ENCODE measurements at regions not wholly inside any gene's neighbourhood (a gene's known extent, or its start where the extent isn't known, plus 50 kb on each side); places are given as distances from the start of the nearest gene placed in this dataset.

DNA sequence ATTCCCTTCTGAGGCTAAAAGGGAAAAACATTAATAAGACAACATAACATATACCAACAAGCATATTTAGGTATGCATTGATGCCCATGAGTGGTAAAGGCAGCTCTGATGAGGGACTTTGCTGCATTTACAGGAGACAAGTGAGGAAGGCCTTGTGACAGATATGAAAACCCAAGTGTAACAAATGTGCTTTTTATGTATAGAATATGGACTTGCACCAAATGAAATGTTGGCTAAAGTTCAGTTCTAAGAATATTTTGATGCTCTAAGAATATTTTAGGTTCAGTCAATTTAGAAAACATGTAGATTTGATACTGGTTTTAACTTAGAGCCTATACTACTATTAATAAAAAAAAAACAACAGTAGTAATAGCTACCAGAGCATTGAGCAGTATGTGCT is 424.7 kb downstream of the LMO4 start:
- TF ChIP-seq, protein P1, sequence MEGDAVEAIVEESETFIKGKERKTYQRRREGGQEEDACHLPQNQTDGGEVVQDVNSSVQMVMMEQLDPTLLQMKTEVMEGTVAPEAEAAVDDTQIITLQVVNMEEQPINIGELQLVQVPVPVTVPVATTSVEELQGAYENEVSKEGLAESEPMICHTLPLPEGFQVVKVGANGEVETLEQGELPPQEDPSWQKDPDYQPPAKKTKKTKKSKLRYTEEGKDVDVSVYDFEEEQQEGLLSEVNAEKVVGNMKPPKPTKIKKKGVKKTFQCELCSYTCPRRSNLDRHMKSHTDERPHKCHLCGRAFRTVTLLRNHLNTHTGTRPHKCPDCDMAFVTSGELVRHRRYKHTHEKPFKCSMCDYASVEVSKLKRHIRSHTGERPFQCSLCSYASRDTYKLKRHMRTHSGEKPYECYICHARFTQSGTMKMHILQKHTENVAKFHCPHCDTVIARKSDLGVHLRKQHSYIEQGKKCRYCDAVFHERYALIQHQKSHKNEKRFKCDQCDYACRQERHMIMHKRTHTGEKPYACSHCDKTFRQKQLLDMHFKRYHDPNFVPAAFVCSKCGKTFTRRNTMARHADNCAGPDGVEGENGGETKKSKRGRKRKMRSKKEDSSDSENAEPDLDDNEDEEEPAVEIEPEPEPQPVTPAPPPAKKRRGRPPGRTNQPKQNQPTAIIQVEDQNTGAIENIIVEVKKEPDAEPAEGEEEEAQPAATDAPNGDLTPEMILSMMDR (IDR thresholded peaks at IDR 0.05): no peak
- TF ChIP-seq POLR2A (IDR thresholded peaks at IDR 0.05) (no peak), EP300 (IDR thresholded peaks at IDR 0.05) (no peak)
